NCI-H2081 (cell line): ENCODE measurements at regions not wholly inside any gene's neighbourhood (a gene's known extent, or its start where the extent isn't known, plus 50 kb on each side); places are given as distances from the start of the nearest gene placed in this dataset.

Source experiments
- DNase-seq, 2 experiments: peaks; one replicate each; lab custom pipeline; 2025; lab: John Stamatoyannopoulos, UW

DNA sequence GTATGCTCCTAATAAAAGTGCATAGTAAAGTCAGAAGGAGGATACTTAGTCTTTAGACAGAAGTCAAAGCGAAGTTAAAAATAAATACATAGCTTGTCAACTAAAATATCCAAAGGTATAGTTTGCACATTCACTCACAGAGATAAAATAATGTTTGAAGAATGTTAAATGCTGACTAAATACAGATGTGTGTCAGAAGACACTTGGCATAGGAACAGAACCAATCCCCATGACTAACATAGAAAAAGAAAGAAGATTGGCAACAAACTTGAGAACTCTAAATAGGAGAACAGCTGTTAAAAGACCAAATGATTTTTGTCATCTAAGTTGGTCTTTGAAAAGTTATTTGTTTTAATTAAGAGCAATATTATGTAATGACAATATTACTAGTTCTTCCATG is 1172.1 kb upstream of the RAG2 start:
- no peak for DNase-seq

DNA sequence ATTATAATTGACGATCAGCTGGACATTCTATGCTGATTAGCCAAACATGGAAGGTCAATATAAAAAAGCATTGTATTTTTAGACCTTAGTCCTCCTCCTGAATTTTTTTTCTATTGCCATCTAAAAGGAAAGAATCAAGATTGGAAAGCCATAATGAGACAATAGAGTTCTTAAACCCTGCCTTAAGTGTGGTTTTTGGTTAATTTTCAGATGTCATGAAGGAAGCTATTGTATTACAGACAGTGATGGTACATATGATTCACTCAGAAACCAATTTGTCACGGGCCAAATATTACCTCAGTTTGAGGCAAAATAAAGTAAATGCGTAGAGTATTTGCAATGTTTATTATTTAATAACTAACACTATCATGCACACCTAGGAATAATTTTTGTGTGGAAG is 1164.0 kb upstream of the RAG2 start:
- DNase-seq, result no peak

DNA sequence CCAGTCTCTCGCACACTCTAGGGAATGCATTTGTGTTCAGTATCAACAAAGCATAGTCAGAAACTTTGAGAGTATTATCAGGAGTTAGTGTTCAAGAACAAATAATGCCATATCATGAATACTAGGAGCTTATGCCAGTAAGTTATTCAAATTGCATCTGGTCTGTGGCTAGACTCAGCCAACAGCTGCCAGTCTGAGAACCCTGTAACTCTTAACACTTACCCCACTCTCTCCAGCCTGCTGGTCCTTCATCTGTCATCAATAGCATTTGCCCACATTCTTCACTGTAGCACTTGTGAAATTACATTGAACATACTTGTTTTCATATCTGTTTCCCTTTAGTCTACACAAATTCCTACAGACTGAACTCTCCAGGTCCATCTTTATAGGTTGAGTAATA is 1157.5 kb upstream of the RAG2 start:
- DNase-seq, result no peak

DNA sequence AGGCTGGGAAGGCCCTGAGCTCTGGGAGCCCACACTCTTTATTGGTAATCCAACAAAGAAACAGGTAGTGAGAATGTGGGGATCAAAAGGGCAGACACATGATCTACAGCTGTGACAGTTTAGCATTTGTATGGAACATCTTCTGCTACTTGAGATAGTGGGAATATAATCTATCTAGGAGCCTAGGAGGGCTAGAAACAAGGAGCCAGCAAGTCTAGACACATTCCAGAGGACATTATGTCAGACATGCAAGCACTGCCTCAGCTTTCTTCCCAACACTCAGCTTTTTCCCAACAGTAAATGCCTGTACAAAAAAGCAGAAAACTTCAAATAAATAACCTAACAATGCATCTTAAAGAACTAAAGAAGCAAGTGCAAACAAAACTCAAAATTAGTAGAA is 1150.6 kb upstream of the RAG2 start:
- no peak for DNase-seq

DNA sequence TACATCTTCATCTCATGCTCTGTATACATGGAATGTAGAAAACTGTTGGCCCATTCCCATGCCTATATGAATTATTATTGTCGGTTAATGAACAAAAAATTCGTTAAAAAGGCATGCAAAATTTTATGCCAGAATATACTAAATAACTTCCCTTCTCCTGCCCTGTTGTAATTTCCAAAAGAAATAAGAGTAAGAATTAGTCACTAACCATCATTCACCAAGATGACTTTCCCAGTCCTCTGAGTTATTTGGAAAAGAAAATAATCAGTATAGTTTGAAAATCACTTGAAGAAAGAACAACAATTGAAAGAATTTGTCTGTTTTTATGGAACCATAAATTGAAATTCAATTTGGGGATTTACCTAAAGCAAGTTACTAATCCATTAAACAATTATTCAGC is 1149.1 kb upstream of the RAG2 start:
- no peak for DNase-seq

DNA sequence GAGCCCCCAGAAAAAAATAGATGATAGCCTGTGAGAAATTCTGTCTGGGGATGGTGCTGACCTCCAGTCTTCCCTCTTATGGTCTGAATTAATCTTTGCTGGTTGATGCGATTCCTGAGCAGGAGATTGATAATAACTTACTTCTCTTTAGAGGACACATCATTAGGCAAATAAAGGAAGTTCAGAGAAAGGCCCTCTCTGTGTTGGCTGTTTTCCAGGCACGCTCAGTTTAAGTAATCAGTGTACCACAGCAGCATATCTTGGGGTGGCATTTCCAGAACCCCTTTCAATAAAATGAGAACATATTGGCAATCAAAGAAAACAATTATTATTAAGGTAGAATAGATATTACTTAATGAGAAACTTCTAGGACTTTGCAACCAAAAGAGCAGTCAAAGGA is 1129.3 kb upstream of the RAG2 start:
- no peak for DNase-seq

DNA sequence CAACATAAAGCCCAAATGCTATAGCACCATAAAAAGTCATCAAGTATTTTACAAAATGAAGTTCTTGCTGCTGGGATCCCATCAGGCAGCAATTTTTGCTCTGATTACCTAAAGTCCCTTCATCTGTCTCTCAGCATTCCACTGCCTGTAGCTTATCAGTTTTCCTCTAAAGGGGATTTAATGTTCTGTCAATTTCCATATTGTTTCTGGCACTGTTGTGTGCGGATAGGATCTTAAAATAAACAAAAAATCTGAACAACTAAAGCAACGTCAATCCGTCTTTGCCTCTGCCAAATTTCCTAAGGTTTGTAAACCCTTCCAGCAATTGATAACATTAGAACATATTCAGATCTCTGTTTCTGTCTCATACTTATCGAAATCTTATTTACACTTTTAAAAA is 1126.3 kb upstream of the RAG2 start:
- DNase-seq, result no peak

DNA sequence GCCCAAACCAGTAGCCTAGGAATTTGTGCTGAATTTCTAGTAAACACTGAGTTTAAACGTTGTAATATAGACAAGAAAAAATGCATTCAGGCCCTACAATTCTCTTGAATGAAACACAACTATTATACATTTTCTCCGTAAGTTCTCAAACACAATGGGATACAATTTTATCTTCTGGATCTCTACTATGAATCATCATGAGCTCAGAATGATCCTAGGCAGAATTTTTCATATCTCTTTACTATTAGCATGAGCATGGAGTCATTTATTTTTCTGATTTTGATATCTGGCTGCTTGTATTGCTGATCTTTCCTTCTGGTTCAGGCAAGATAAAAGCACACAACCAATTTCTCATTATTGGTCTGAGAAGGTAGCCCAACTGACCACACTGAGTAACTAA is 1123.4 kb upstream of the RAG2 start:
- DNase-seq, result no peak

DNA sequence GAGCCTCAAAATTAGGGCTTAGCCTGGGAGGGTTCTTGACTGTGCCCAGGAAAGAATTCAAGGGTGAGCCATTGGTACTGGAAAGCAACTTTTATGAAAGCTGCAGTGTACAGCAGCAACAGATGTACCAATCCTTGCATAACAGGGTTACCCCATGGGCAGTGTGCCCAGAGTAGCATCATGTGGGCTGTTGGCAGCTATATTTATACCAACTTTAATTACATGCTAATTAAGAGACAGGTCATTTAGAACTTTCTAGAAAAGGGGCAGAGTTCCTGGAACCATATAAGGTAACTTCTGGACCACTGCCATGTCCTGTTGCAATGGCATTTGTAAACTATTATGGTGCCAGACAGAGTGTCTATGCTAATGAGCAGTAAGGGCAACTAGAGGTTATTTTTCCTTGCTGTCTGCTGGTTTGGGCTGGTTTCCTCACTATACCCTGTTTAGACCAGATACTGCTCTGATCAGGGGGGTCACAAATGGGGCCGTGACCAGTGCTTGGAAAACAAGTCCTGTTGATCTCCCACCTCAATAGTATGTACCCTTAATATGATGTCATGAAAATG is 1120.5 kb upstream of the RAG2 start:
- no peak for DNase-seq

DNA sequence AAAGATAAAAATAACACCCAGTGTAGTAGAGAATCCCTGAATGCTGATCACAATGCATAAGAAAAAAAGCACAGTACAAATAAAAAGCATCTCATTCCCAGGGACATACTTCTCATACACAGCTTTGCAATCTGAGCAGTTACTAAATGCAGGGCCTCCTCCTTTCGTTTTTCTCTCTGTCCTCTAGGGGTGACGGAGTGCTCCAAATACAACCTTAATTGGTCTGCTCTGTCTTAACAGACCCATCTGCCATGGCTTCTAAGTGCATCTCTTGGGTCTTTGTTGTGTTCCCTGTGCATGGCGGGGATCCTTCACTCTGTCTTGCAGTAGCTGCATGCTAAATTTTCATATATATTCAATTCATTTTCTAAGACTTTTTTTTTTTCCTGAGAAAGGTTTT is 1114.2 kb upstream of the RAG2 start:
- no peak for DNase-seq

DNA sequence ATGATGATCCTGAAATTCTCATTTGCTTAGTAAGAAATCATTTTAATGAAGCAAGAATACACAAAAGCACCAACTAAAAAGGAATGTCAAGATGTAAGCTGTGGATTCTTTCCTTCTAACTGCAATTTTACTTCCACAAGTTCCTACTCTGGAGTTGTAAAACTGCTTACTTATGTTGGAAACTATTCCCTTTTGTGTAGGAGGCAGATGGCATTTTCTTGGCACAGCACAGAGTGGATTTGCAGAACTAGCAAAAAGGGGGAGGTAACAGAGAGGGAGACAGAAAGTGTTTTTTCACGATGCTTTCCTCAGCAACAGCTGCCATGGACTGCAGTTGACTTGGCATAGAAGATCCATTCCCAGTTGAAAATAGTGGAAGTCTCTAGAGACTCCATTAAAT is 1112.0 kb upstream of the RAG2 start:
- no peak for DNase-seq

DNA sequence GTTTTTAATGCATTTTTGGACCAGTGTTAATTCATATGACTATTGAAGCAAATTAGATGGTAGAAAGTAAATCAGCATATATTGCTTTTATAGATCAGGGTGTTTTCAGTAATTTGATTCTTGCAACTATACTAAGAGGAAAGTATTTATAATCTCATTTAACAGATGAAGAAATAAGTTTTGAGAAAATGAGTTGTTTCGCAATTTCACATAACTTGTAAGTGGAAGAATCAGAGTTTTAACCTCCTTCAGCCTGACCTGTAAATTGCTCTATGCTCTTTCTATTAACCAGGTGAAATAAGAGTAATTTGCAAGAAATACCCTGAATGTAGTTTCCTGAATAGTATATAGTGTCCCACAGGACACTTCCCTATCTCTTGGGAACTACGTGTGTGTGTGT is 1106.8 kb upstream of the RAG2 start:
- no peak for DNase-seq

DNA sequence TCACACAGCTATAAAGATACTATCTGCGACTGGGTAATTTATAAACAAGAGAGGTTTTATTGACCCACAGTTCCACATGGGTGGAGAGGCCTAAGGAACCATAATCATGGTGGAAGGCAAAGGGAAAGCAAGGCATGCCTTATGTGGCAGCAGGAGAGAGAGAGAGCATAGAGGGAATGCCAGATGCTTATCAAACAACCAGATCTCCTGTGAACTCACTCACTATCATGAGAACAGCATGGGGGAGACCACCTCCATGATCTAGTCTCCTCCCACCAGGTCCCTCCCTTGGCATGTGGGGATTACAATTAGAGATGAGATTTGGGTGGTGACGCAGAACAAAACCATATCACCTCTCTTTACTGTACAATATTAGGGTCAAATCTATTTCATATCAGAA is 1101.6 kb upstream of the RAG2 start:
- DNase-seq, result no peak

DNA sequence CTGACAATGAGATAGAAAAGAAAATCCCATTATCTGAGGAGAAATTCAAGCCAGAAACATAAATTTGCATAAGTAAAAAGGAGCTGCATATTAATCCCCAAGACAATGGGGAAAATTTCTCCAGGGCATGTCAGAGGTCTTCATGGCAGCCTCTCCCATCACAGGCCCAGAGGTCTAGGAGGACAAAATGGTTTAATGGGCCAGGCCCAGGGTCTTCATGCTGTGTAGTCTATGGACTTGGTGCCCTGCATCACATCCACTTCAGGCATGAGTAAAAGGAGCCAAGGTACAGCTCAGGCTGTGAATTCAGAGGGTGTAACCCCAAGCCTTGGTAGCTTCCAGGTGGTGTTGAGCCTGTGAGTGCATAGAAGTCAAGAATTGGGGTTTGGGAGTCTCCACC is 1097.2 kb upstream of the RAG2 start:
- DNase-seq, result no peak

DNA sequence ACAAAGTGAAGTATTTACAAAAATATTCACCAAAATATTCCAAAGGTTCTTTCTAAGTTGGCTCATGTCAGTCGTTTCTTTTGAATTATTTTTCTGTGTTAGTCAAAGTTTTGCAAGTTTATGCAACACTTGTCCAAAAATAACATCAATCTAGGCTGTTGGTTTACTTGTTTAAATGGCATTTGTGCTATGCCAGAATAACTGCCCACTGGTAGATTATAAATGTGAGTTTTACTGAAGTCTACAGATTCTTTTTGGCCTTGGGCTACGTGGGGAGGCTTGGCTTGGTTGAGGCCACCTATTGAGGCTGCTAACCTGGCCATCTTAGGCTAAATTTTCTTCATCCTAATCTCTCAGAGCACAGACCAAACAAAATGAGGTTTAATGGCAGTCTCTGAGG is 1091.9 kb upstream of the RAG2 start:
- no peak for DNase-seq

DNA sequence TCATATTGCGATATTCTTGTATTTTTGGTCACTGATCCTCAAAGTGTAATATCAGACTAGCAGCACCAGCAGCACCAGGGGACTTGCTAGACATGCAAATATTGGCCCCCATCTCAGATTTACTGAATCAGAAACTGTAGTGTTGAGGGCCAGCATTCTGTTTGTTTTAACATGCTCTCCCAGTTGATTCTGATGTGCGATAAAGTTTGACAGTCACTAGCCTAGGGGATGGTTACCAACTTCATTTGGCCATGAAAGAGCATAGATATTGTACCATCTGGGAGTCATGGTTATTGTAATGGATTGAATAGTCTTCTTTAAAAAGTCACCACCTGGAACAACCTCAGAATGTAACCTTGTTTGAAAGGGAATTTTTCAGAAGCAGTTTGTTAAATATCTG is 1090.4 kb upstream of the RAG2 start:
- DNase-seq, result no peak

DNA sequence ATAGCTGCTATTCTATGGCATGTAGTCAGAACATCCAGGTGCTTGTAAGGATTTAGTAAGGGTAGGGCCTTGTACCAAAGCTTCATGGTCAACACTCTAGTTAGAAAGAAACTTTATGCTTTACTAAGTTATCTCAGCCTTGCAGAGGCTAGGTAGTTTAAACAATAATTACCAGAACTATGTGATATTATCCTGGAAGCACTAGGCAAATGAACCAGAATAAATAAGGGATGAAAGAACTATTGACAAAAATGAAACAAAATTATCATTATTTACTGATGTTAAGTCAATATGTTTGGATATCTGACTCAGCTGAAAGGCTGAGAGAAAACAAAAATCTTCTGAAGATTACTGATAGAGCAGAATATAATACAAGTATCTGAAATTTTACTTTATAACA is 1089.1 kb upstream of the RAG2 start:
- DNase-seq, result no peak

DNA sequence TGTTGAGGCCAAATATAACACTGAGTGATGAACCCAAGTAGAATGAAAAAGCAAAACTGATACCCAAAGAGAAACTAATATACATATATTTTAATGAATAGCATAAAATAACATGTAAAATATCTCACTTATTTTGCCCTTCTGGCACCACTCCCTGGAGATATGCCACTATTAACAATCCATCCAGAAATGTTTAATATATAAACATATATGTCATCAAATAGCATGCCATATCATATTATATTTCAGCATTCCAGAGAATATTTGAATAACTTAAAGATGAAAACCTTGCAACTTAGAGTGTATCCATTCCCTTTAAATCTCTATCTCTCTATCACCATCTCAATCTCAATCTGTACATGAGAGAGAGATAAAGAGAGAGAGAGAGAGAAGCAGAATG is 1073.3 kb upstream of the RAG2 start:
- no peak for DNase-seq

DNA sequence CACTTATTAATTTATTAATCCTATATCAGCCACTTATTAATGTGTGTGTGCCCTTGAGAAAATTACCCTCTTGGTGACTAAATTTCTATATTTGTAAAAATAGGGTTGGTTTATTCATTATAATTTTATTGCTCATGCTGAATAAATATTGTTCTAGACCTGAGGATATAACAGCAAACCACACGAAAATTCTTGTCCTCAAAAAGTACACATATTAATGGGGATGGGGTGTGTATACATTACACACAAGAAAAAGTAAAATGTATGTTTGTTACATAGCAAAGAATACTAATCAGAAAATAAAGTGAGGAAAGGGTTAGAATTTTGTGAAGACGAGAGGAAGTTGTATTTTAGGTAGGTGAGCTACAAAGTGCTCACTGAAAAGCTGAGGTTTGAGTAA is 1068.9 kb upstream of the RAG2 start:
- no peak for DNase-seq

DNA sequence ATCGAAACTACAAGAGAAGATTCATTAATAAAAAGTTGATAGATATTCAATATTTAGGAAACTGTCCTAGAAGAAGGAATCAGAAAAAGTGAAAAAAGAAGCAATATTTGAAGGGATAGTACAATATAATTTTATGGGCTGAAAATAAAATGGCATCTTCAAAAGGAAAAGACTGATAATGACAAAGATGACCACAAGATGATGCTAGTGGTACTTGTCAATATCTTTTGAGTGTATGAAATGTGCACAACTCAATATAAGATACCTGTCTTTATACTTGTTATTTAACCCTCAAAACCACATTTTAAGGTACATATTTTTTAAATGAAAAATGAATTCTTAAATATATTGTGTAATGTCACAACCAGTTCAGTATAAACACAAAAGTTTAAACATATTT is 1059.6 kb upstream of the RAG2 start:
- DNase-seq, result peak in 1 of 2 experiments; percentile 0

DNA sequence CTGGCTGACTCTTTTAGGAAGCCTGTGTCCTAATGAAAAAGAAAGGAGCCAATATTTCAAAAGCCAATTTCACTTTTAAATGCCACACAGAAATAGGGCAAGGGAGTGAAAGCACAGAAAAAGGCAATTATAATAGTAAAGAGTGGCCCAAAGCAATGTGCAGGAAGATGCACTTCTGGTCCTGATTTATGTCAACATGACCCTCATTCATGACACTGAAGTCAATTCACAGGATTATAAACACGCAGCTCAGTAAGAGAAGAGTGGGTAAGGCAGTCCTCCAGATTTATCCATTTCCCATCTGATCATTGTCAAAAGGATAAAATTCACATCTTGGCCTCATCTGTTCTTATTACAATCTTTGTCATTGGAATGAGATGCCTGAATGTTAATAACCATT is 1049.7 kb upstream of the RAG2 start:
- DNase-seq, result no peak

DNA sequence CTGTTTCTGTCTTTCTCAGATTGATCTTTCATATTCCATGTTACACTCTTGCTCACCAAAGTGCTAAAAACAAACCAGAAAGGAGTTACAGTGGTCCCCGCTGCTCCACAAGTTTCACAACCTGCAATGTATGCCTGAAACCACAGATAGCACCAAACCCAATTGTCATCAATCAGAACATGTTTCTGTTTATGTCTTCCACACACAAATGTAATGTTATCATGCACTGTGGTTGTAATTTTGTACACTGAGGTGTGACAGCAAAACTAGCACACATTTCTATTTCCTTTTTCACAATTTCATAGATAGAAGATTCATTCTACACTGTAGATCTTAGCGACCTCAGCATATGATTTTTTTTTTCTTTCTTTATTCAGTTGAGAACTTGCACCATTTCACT is 1045.9 kb upstream of the RAG2 start:
- DNase-seq, result no peak

DNA sequence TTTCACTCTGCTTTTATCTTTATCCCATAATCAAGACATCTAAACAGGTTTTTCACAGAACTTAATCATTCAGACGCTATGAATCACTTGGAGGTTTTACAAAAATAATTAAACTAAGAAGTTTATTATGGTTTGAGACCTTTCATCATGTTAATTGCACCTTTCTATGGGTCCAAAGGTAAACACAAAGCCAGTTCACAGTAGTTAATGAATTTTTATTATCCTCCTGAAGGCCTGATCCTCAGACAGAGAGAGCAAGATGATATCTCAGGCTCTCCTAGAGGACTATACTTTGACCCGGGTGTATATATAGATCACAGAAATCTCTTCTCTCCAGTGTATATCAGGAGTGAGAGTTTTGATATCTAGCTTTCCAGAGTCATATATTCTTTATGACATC is 1044.3 kb upstream of the RAG2 start:
- no peak for DNase-seq

DNA sequence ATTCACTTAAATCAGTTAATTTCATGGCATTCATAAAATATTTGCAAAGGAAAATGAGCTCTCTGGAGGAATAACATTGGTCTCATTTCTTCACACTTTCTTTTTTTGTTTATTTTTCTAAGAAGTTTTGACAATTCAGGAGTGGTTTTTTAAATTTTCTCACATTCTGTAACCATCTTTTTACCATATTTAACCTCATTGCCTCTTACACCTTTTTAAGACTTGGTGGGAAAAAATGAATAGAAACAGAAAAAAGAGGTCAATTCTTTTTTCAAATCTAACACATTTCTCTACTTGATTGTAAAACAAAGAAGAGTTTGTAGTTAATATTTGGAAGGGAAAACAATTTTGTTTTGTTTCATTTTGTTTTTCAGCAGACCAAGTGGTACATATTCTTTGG is 1034.7 kb upstream of the RAG2 start:
- no peak for DNase-seq

DNA sequence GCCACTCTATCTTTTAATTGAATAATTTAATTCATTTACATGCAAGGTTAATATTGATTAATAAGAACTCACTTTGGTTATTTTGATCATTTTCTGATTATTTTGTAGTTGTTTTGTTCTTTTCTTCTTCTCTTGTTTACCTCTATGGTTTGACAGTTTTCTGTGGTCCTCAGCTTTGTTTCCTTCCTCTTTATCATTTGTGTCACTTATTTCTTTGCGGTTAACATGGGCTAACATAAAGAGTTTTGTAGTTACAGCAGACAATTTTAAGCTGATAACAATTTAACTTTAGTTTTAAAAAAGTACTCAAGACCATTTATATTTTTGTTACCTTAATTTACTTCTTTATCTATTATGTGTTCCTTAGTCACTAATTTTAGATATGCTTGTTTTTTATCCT is 1032.8 kb upstream of the RAG2 start:
- no peak for DNase-seq
